ENCODE measurements at regions not wholly inside any gene's neighbourhood (a gene's known extent, or its start where the extent isn't known, plus 50 kb on each side); places are given as distances from the start of the nearest gene placed in this dataset.

GRCh38 chr2:66771359-66771976, 336.5 kb downstream of the MEIS1 start:
- Mint-ChIP-seq H3K27ac (no peak overlapping the region), H3K4me3 (ENCODE audit: low read depth) (no peak overlapping the region), H3K36me3 (ENCODE audit: insufficient read depth) (no peaks in the 10 kb centered on the region), H3K4me1 (ENCODE audit: low read depth) (peaks cover 25% of the 10 kb centered on the region), H3K9me3 (ENCODE audit: low read depth) (peaks cover 3% of the 10 kb centered on the region), H3K27me3 (no peaks in the 10 kb centered on the region)
- TF ChIP-seq CTCF (IDR thresholded peaks at IDR 0.05; ENCODE audit: unreplicated experiment): no peak
- DNase-seq (ENCODE audit: low spot score, unreplicated experiment): no peak

GRCh38 chr2:66772618-66773017, 337.7 kb downstream of the MEIS1 start:
- Mint-ChIP-seq H3K27ac (no peak overlapping the region), H3K36me3 (ENCODE audit: insufficient read depth) (no peaks in the 10 kb centered on the region), H3K27me3 (no peaks in the 10 kb centered on the region), H3K9me3 (ENCODE audit: low read depth) (peaks cover 10% of the 10 kb centered on the region), H3K4me3 (ENCODE audit: low read depth) (no peak overlapping the region), H3K4me1 (ENCODE audit: low read depth) (peaks cover 22% of the 10 kb centered on the region)
- TF ChIP-seq CTCF (IDR thresholded peaks at IDR 0.05; ENCODE audit: unreplicated experiment): no peak
- no peak for DNase-seq (ENCODE audit: low spot score, unreplicated experiment)

GRCh38 chr2:66775730-66776422, 341.0 kb downstream of the MEIS1 start:
- DNase-seq (ENCODE audit: low spot score, unreplicated experiment): no peak
- Mint-ChIP-seq H3K27me3 (no peaks in the 10 kb centered on the region), H3K36me3 (ENCODE audit: insufficient read depth) (peaks cover 3% of the 10 kb centered on the region), H3K27ac (peak overlapping the region; percentile 73), H3K4me3 (ENCODE audit: low read depth) (no peak overlapping the region), H3K9me3 (ENCODE audit: low read depth) (peaks cover 6% of the 10 kb centered on the region), H3K4me1 (ENCODE audit: low read depth) (peaks cover 4% of the 10 kb centered on the region)
- no peak for TF ChIP-seq CTCF (IDR thresholded peaks at IDR 0.05; ENCODE audit: unreplicated experiment)

- H3K4me1 Mint-ChIP-seq (ENCODE audit: low read depth): peaks cover 24% of the 10 kb centered on the region
- H3K27ac Mint-ChIP-seq: no peak overlapping the region
- no peak for DNase-seq (ENCODE audit: low spot score, unreplicated experiment)
- peaks cover 6% of the 10 kb centered on the region for H3K36me3 Mint-ChIP-seq (ENCODE audit: insufficient read depth)
- no peak for TF ChIP-seq CTCF (IDR thresholded peaks at IDR 0.05; ENCODE audit: unreplicated experiment)
- no peaks in the 10 kb centered on the region for H3K27me3 Mint-ChIP-seq
- peaks cover 11% of the 10 kb centered on the region for H3K9me3 Mint-ChIP-seq (ENCODE audit: low read depth)
- no peak overlapping the region for H3K4me3 Mint-ChIP-seq (ENCODE audit: low read depth)
These were observed 346.9 kb downstream of the MEIS1 start for GRCh38 chr2:66781804-66782203.

GRCh38 chr2:66782780-66783361, 347.9 kb downstream of the MEIS1 start:
- Mint-ChIP-seq H3K9me3 (ENCODE audit: low read depth) (peaks cover 4% of the 10 kb centered on the region), H3K36me3 (ENCODE audit: insufficient read depth) (peaks cover 6% of the 10 kb centered on the region), H3K27me3 (no peaks in the 10 kb centered on the region), H3K4me1 (ENCODE audit: low read depth) (peaks cover 24% of the 10 kb centered on the region), H3K27ac (no peak overlapping the region), H3K4me3 (ENCODE audit: low read depth) (no peak overlapping the region)
- DNase-seq (ENCODE audit: low spot score, unreplicated experiment): no peak
- TF ChIP-seq CTCF (IDR thresholded peaks at IDR 0.05; ENCODE audit: unreplicated experiment): no peak
